OCI-LY1 (cell line): ENCODE measurements at regions not wholly inside any gene's neighbourhood (a gene's known extent, or its start where the extent isn't known, plus 50 kb on each side); places are given as distances from the start of the nearest gene placed in this dataset.

Experiments
- H2AFZ ChIP-seq: fragments of 200-600 bp; sonication (generic), shearing (Covaris generic); 2 replicates; pipeline ENCODE4 v1.6.0; 2014; ENCODE audit warnings: antibody characterized with exemption, mild to moderate bottlenecking, low read length
- H3F3A ChIP-seq: fragments of 200-600 bp; sonication (generic), shearing (Covaris generic); 2 replicates; pipeline ENCODE4 v1.6.0; 2014; ENCODE audit warnings: mild to moderate bottlenecking, antibody characterized with exemption, low read length, moderate library complexity; ENCODE audit not compliant: insufficient read depth
- H3K27ac ChIP-seq: fragments of 200-600 bp; sonication (generic); 2 replicates; pipeline ENCODE4 v1.5.1; 2014; ENCODE audit warnings: low read length, mixed run types, mild to moderate bottlenecking, low read depth; ENCODE audit not compliant: poor library complexity, severe bottlenecking
- H3K27me3 ChIP-seq: fragments of 200-600 bp; sonication (generic); 2 replicates; pipeline ENCODE4 v1.6.0; 2014; ENCODE audit warnings: antibody characterized with exemption, mild to moderate bottlenecking, low read length, moderate library complexity; ENCODE audit not compliant: insufficient read depth
- H3K36me3 ChIP-seq: fragments of 200-600 bp; sonication (generic); 2 replicates; pipeline ENCODE4 v1.6.1; 2014; ENCODE audit warnings: mild to moderate bottlenecking, antibody characterized with exemption, low read length, moderate library complexity, mixed read lengths; ENCODE audit not compliant: insufficient read depth
- H3K4me1 ChIP-seq: fragments of 200-600 bp; sonication (generic); 2 replicates; pipeline ENCODE4 v1.5.1; 2014; ENCODE audit warnings: mild to moderate bottlenecking, low read length, moderate library complexity; ENCODE audit not compliant: insufficient read depth, severe bottlenecking
- H3K4me2 ChIP-seq: fragments of 200-600 bp; sonication (generic), shearing (Covaris generic); 2 replicates; pipeline ENCODE4 v1.6.1; 2014; ENCODE audit warnings: low read length
- H3K4me3 ChIP-seq: fragments of 200-600 bp; sonication (generic); 2 replicates; pipeline ENCODE4 v1.5.1; 2014; ENCODE audit warnings: low read length, low read depth, mild to moderate bottlenecking, mixed read lengths; ENCODE audit not compliant: poor library complexity, severe bottlenecking
- H3K79me2 ChIP-seq: fragments of 200-600 bp; shearing (Covaris generic); 2 replicates; pipeline ENCODE4 v1.6.1; 2016; ENCODE audit warnings: mixed run types, low read length, mixed read lengths; ENCODE audit not compliant: insufficient read depth
- H3K9ac ChIP-seq: fragments of 200-600 bp; sonication (generic), shearing (Covaris generic); 2 replicates; pipeline ENCODE4 v1.6.1; 2014; ENCODE audit warnings: mild to moderate bottlenecking, low read length, mixed read lengths
- H3K9me2 ChIP-seq: fragments of 200-600 bp; sonication (generic), shearing (Covaris generic); 2 replicates; pipeline ENCODE4 v1.6.1; 2014; ENCODE audit warnings: low read depth, mild to moderate bottlenecking, low read length, mixed read lengths
- H3K9me3 ChIP-seq: fragments of 200-600 bp; shearing (Covaris generic); 2 replicates; pipeline ENCODE4 v1.6.1; 2014; ENCODE audit warnings: low read length, mixed read lengths
- H4K20me1 ChIP-seq: fragments of 200-600 bp; sonication (generic), shearing (Covaris generic); 2 replicates; pipeline ENCODE4 v1.6.0; 2016; ENCODE audit warnings: mild to moderate bottlenecking, low read length; ENCODE audit not compliant: insufficient read depth
- CTCF ChIP-seq: fragments of 200-600 bp; sonication (generic), shearing (Covaris generic); IDR thresholded peaks from 2 replicates; pipeline ENCODE4 v1.5.1; 2017; ENCODE audit warnings: mild to moderate bottlenecking, antibody characterized with exemption, low read length, moderate library complexity, mixed read lengths
- EZH2 ChIP-seq: fragments of 200-600 bp; sonication (generic), shearing (Covaris generic); IDR thresholded peaks from 2 replicates; pipeline ENCODE4 v1.8.0; 2017; ENCODE audit warnings: borderline replicate concordance, mixed run types, mild to moderate bottlenecking, antibody characterized with exemption, low read length, moderate library complexity, mixed read lengths

- Histone ChIP-seq H3K9me2 (no peaks in the 10 kb centered on the region), H3K79me2 (no peaks in the 10 kb centered on the region), H2AFZ (no peak overlapping the region), H3K27ac (no peak overlapping the region), H3K4me1 (no peaks in the 10 kb centered on the region), H3F3A (no peaks in the 10 kb centered on the region), H3K36me3 (no peaks in the 10 kb centered on the region), H4K20me1 (no peaks in the 10 kb centered on the region), H3K9me3 (no peaks in the 10 kb centered on the region), H3K4me3 (no peak overlapping the region), H3K9ac (no peak overlapping the region), H3K27me3 (no peaks in the 10 kb centered on the region), H3K4me2 (no peak overlapping the region)
- TF ChIP-seq EZH2, result no peak
- no peak for TF ChIP-seq CTCF
These were observed 84.2 kb upstream of the HS3ST1 start for GRCh38 chr4:11512871-11513270.

- H3K27ac ChIP-seq, result no peak overlapping the region
- no peaks in the 10 kb centered on the region for H3K27me3 ChIP-seq
- TF ChIP-seq EZH2 (no peak), CTCF (no peak)
- no peak overlapping the region for H3K4me3 ChIP-seq
- no peaks in the 10 kb centered on the region for H3F3A ChIP-seq
- no peak overlapping the region for H2AFZ ChIP-seq
- H3K36me3 ChIP-seq, result no peaks in the 10 kb centered on the region
- H3K79me2 ChIP-seq, result no peaks in the 10 kb centered on the region
- no peaks in the 10 kb centered on the region for H4K20me1 ChIP-seq
- no peak overlapping the region for H3K9ac ChIP-seq
- no peaks in the 10 kb centered on the region for H3K4me1 ChIP-seq
- H3K4me2 ChIP-seq, result no peak overlapping the region
- H3K9me3 ChIP-seq, result no peaks in the 10 kb centered on the region
- H3K9me2 ChIP-seq, result no peaks in the 10 kb centered on the region
These were observed 82.6 kb upstream of the HS3ST1 start for GRCh38 chr4:11511321-11511720.

- no peak overlapping the region for H3K4me3 ChIP-seq
- no peaks in the 10 kb centered on the region for H3K9me3 ChIP-seq
- no peaks in the 10 kb centered on the region for H3K79me2 ChIP-seq
- TF ChIP-seq EZH2 (no peak), CTCF (no peak)
- no peak overlapping the region for H3K27ac ChIP-seq
- H3F3A ChIP-seq, result no peaks in the 10 kb centered on the region
- no peak overlapping the region for H3K9ac ChIP-seq
- H3K36me3 ChIP-seq, result no peaks in the 10 kb centered on the region
- H4K20me1 ChIP-seq, result no peaks in the 10 kb centered on the region
- H3K4me1 ChIP-seq, result no peaks in the 10 kb centered on the region
- no peak overlapping the region for H3K4me2 ChIP-seq
- H3K9me2 ChIP-seq, result no peaks in the 10 kb centered on the region
- H3K27me3 ChIP-seq, result no peaks in the 10 kb centered on the region
- no peak overlapping the region for H2AFZ ChIP-seq
These were observed 79.2 kb upstream of the HS3ST1 start for GRCh38 chr4:11507920-11508319.
